ENCODE measurements at regions not wholly inside any gene's neighbourhood (a gene's known extent, or its start where the extent isn't known, plus 50 kb on each side); places are given as distances from the start of the nearest gene placed in this dataset.

- Mint-ChIP-seq H3K9me3 (no peaks in the 10 kb centered on the region), H3K27me3 (ENCODE audit: low read depth) (no peaks in the 10 kb centered on the region), H3K27ac (ENCODE audit: unreplicated experiment) (no peak overlapping the region), H3K4me3 (no peak overlapping the region), H3K4me1 (no peaks in the 10 kb centered on the region), H3K36me3 (ENCODE audit: low read depth) (no peaks in the 10 kb centered on the region)
- no peak for TF ChIP-seq CTCF (conservative IDR thresholded peaks at IDR 0.05)
- no peak for DNase-seq (ENCODE audit: low read depth, low spot score)
These were observed 50.8 kb upstream of the FREM2 start for GRCh38 chr13:38636073-38636472.

GRCh38 chr13:38636761-38637160 is 50.1 kb upstream of the FREM2 start:
- Mint-ChIP-seq H3K4me3 (no peak overlapping the region), H3K27ac (ENCODE audit: unreplicated experiment) (no peak overlapping the region), H3K9me3 (no peaks in the 10 kb centered on the region), H3K4me1 (no peaks in the 10 kb centered on the region), H3K36me3 (ENCODE audit: low read depth) (no peaks in the 10 kb centered on the region), H3K27me3 (ENCODE audit: low read depth) (no peaks in the 10 kb centered on the region)
- no peak for DNase-seq (ENCODE audit: low read depth, low spot score)
- no peak for TF ChIP-seq CTCF (conservative IDR thresholded peaks at IDR 0.05)

Data from neural crest cell (in vitro differentiated cells).